ENCODE measurements at regions not wholly inside any gene's neighbourhood (a gene's known extent, or its start where the extent isn't known, plus 50 kb on each side); places are given as distances from the start of the nearest gene placed in this dataset.

GRCh38 chr20:48433178-48433577 lies 394.6 kb downstream of the PREX1 start:
- TF ChIP-seq CEBPB (IDR thresholded peaks at IDR 0.05) (no peak), TEAD4 (IDR thresholded peaks at IDR 0.05) (no peak), YY1 (IDR thresholded peaks at IDR 0.05; ENCODE audit: low read depth) (no peak), REST (IDR thresholded peaks at IDR 0.05; ENCODE audit: low read depth) (no peak)

GRCh38 chr20:48432494-48432832 lies 395.3 kb downstream of the PREX1 start:
- TF ChIP-seq FOXM1 (IDR thresholded peaks at IDR 0.05; ENCODE audit: borderline replicate concordance, low read depth) (no peak), REST (IDR thresholded peaks at IDR 0.05; ENCODE audit: low read depth) (no peak), TEAD4 (IDR thresholded peaks at IDR 0.05) (no peak), MAX (IDR thresholded peaks at IDR 0.05) (no peak), TCF12 (IDR thresholded peaks at IDR 0.05; ENCODE audit: low read depth) (no peak), CREB1 (IDR thresholded peaks at IDR 0.05; ENCODE audit: low read depth) (no peak), TAF1 (IDR thresholded peaks at IDR 0.05; ENCODE audit: low read depth) (no peak), CEBPB (IDR thresholded peaks at IDR 0.05) (no peak), ZBTB7A (IDR thresholded peaks at IDR 0.05; ENCODE audit: low read depth) (no peak), YY1 (IDR thresholded peaks at IDR 0.05; ENCODE audit: low read depth) (no peak), EGR1 (IDR thresholded peaks at IDR 0.05) (no peak), EP300 (IDR thresholded peaks at IDR 0.05; ENCODE audit: borderline replicate concordance) (no peak), NFIC (IDR thresholded peaks at IDR 0.05) (no peak), RAD21 (IDR thresholded peaks at IDR 0.05; ENCODE audit: low read depth) (no peak), USF1 (IDR thresholded peaks at IDR 0.05) (no peak)

- TF ChIP-seq TAF1 (IDR thresholded peaks at IDR 0.05; ENCODE audit: low read depth) (no peak), ZBTB7A (IDR thresholded peaks at IDR 0.05; ENCODE audit: low read depth) (no peak), CREB1 (IDR thresholded peaks at IDR 0.05; ENCODE audit: low read depth) (no peak), TCF12 (IDR thresholded peaks at IDR 0.05; ENCODE audit: low read depth) (no peak), YY1 (IDR thresholded peaks at IDR 0.05; ENCODE audit: low read depth) (no peak)
These were observed 395.9 kb downstream of the PREX1 start for GRCh38 chr20:48431653-48432493.

- TF ChIP-seq FOXM1 (IDR thresholded peaks at IDR 0.05; ENCODE audit: borderline replicate concordance, low read depth) (no peak), EP300 (IDR thresholded peaks at IDR 0.05; ENCODE audit: borderline replicate concordance) (no peak), USF1 (IDR thresholded peaks at IDR 0.05) (no peak), NFIC (IDR thresholded peaks at IDR 0.05) (no peak), RAD21 (IDR thresholded peaks at IDR 0.05; ENCODE audit: low read depth) (no peak), TCF12 (IDR thresholded peaks at IDR 0.05; ENCODE audit: low read depth) (no peak), ZBTB7A (IDR thresholded peaks at IDR 0.05; ENCODE audit: low read depth) (no peak), MAX (IDR thresholded peaks at IDR 0.05) (no peak), YY1 (IDR thresholded peaks at IDR 0.05; ENCODE audit: low read depth) (no peak), REST (IDR thresholded peaks at IDR 0.05; ENCODE audit: low read depth) (no peak), TAF1 (IDR thresholded peaks at IDR 0.05; ENCODE audit: low read depth) (no peak), CEBPB (IDR thresholded peaks at IDR 0.05) (no peak), CREB1 (IDR thresholded peaks at IDR 0.05; ENCODE audit: low read depth) (no peak), TEAD4 (IDR thresholded peaks at IDR 0.05) (no peak)
These were observed 401.2 kb downstream of the PREX1 start for GRCh38 chr20:48426630-48427029.

Measured in Ishikawa (cell line).